ENCODE measurements at regions not wholly inside any gene's neighbourhood (a gene's known extent, or its start where the extent isn't known, plus 50 kb on each side); places are given as distances from the start of the nearest gene placed in this dataset.

GRCh38 chr9:91162784-91163443, 198.8 kb downstream of the AUH start:
- Histone ChIP-seq H3K27ac (no peak overlapping the region), H3K27me3 (no peaks in the 10 kb centered on the region), H3K4me3 (replicated peaks in 1 of 3) (no peak overlapping the region), H3K9me3 (no peaks in the 10 kb centered on the region), H3K4me1 (peaks cover 8 to 17% of the 10 kb centered on the region in 2 donors), H3K36me3 (no peaks in the 10 kb centered on the region)
- DNase-seq, result no peak
- WGBS, 2 donors, result 82 to 83% methylated on average over 16 of the region's 16 CpGs
- intact Hi-C loops (cut with DNase I), result no loop called here
- TF ChIP-seq CTCF (IDR thresholded peaks at IDR 0.05), result no peak
- no peak for TF ChIP-seq POLR2A (IDR thresholded peaks at IDR 0.05)

- no peak overlapping the region for H3K4me3 ChIP-seq (replicated peaks in 1 of 3)
- 83 to 93% methylated on average over 3 to 8 of the region's 8 CpGs for whole genome bisulfite sequencing, 2 donors
- no peak overlapping the region for H3K27ac ChIP-seq
- TF ChIP-seq CTCF (IDR thresholded peaks at IDR 0.05) (no peak), POLR2A (IDR thresholded peaks at IDR 0.05) (no peak)
- no peaks in the 10 kb centered on the region for H3K36me3 ChIP-seq
- peaks cover 8 to 17% of the 10 kb centered on the region in 2 donors for H3K4me1 ChIP-seq
- no peak for DNase-seq
- no peaks in the 10 kb centered on the region for H3K27me3 ChIP-seq
- no peaks in the 10 kb centered on the region for H3K9me3 ChIP-seq
- intact Hi-C loops (cut with DNase I), result no loop called here
Observed at GRCh38 chr9:91163444-91163772, 198.3 kb downstream of the AUH start.

GRCh38 chr9:91163773-91164471, 197.8 kb downstream of the AUH start:
- WGBS, 2 donors, result 93 to 95% methylated on average over 13 to 15 of the region's 17 CpGs
- H3K4me3 ChIP-seq (replicated peaks in 1 of 3), result no peak overlapping the region
- no peaks in the 10 kb centered on the region for H3K9me3 ChIP-seq
- H3K4me1 ChIP-seq, result peaks cover 8 to 17% of the 10 kb centered on the region in 2 donors
- no peaks in the 10 kb centered on the region for H3K36me3 ChIP-seq
- TF ChIP-seq POLR2A (IDR thresholded peaks at IDR 0.05) (no peak), CTCF (IDR thresholded peaks at IDR 0.05) (no peak)
- H3K27ac ChIP-seq, result no peak overlapping the region
- no peaks in the 10 kb centered on the region for H3K27me3 ChIP-seq
- intact Hi-C loops (cut with DNase I), result no loop called here
- no peak for DNase-seq
